Prostate gland (tissue), 2 donors: ENCODE measurements at regions not wholly inside any gene's neighbourhood (a gene's known extent, or its start where the extent isn't known, plus 50 kb on each side); places are given as distances from the start of the nearest gene placed in this dataset.

ENCODE experiments used
- DNase-seq: peaks from one replicate; pipeline ENCODE4 v3.0.0-alpha.2; 2019; ENCODE audit warnings: low spot score
- H3K27ac ChIP-seq, 2 donors: fragments of 200-600 bp; sonication (generic); 2 replicates each; pipeline ENCODE4 v1.5.1; 2017 to 2019
- H3K27me3 ChIP-seq: fragments of 200-600 bp; sonication (generic); replicated peaks from 2 replicates; pipeline ENCODE4 v1.5.1; 2019; ENCODE audit not compliant: insufficient read depth
- H3K36me3 ChIP-seq, 2 donors: fragments of 200-600 bp; sonication (generic); 1 replicate in 1 of 2; 2 replicates in 1 of 2; pipeline versions ENCODE4 v1.5.1 to v1.8.1; 2017 to 2019
- H3K4me1 ChIP-seq: fragments of 200-600 bp; sonication (generic); replicated peaks from 2 replicates; pipeline ENCODE4 v1.5.1; 2019
- H3K4me3 ChIP-seq, 2 donors: fragments of 200-600 bp; sonication (generic); 2 replicates each; pipeline ENCODE4 v1.5.1; 2017 to 2019
- H3K9me3 ChIP-seq: fragments of 200-600 bp; sonication (generic); 2 replicates; pipeline ENCODE4 v1.5.1; 2017
- CTCF ChIP-seq, 4 experiments: fragments of 200-600 bp in 2 of 4; fragments of 450-650 bp in 2 of 4; sonication (generic) in 2 of 4; IDR thresholded peaks; 1 replicate in 3 of 4; 2 replicates in 1 of 4; pipeline ENCODE4 v1.5.1; 2016 to 2019; ENCODE audit warnings: antibody characterized with exemption in 4 of 4, mild to moderate bottlenecking in 2 of 4, moderate library complexity in 2 of 4
- POLR2A ChIP-seq: fragments of 450-650 bp; IDR thresholded peaks from one replicate; pipeline ENCODE4 v1.6.1; 2016; ENCODE audit warnings: antibody characterized with exemption, mild to moderate bottlenecking
- POLR2AphosphoS5 ChIP-seq: sonication (generic); formaldehyde crosslinking; IDR thresholded peaks from one replicate; pipeline ENCODE4 v1.6.1; 2017; ENCODE audit warnings: antibody characterized with exemption
- WGBS: methylation state at CpG from one replicate; pipeline ENCODE4 v1.1.5; 2018; 5-methylcytosine and 5-hydroxymethylcytosine counted together
- intact Hi-C: fragments of 100-400 bp; cut with DNase I; formaldehyde crosslinking; loops from one replicate; pipeline ENCODE4 v1.14.2; 2022

- DNase-seq: no peak
- no peaks in the 10 kb centered on the region for H3K9me3 ChIP-seq
- TF ChIP-seq POLR2AphosphoS5 (no peak), POLR2A (no peak), CTCF (IDR thresholded peaks at IDR 0.05) (no peak)
- 71% methylated on average over 5 of the region's 5 CpGs for WGBS
- H3K36me3 ChIP-seq: no peaks in the 10 kb centered on the region
- no peaks in the 10 kb centered on the region for H3K27me3 ChIP-seq
- H3K27ac ChIP-seq: no peak overlapping the region
- H3K4me1 ChIP-seq: no peaks in the 10 kb centered on the region
- intact Hi-C loops: no loop called here
- H3K4me3 ChIP-seq: no peak overlapping the region
Measured at GRCh38 chr4:60155088-60155487, 1045.0 kb upstream of the ADGRL3 start.

- Histone ChIP-seq H3K4me3 (no peak overlapping the region), H3K27ac (no peak overlapping the region), H3K4me1 (no peaks in the 10 kb centered on the region), H3K27me3 (no peaks in the 10 kb centered on the region), H3K36me3 (no peaks in the 10 kb centered on the region), H3K9me3 (no peaks in the 10 kb centered on the region)
- intact Hi-C loops: no loop called here
- DNase-seq: no peak
- TF ChIP-seq POLR2A (no peak), POLR2AphosphoS5 (no peak), CTCF (IDR thresholded peaks at IDR 0.05) (no peak)
Measured at GRCh38 chr4:60173103-60173502, 1027.0 kb upstream of the ADGRL3 start.

GRCh38 chr4:60173718-60174117 is 1026.4 kb upstream of the ADGRL3 start:
- H3K36me3 ChIP-seq: no peaks in the 10 kb centered on the region
- H3K27ac ChIP-seq: no peak overlapping the region
- TF ChIP-seq POLR2AphosphoS5: no peak
- TF ChIP-seq POLR2A: no peak
- TF ChIP-seq CTCF (IDR thresholded peaks at IDR 0.05): no peak
- 93% methylated on average over 5 of the region's 5 CpGs for WGBS
- no peak for DNase-seq
- H3K9me3 ChIP-seq: no peaks in the 10 kb centered on the region
- no peaks in the 10 kb centered on the region for H3K27me3 ChIP-seq
- intact Hi-C loops: no loop called here
- H3K4me1 ChIP-seq: no peaks in the 10 kb centered on the region
- H3K4me3 ChIP-seq: no peak overlapping the region

- intact Hi-C loops: no loop called here
- H3K27ac ChIP-seq: no peak overlapping the region
- no peaks in the 10 kb centered on the region for H3K4me1 ChIP-seq
- no peaks in the 10 kb centered on the region for H3K27me3 ChIP-seq
- no peaks in the 10 kb centered on the region for H3K36me3 ChIP-seq
- WGBS: 50% methylated on average over 1 of the region's 1 CpG
- no peak for TF ChIP-seq CTCF (IDR thresholded peaks at IDR 0.05)
- TF ChIP-seq POLR2AphosphoS5: no peak
- TF ChIP-seq POLR2A: no peak
- no peaks in the 10 kb centered on the region for H3K9me3 ChIP-seq
- no peak for DNase-seq
- H3K4me3 ChIP-seq: no peak overlapping the region
Measured at GRCh38 chr4:60175241-60175640, 1024.9 kb upstream of the ADGRL3 start.

GRCh38 chr4:60187428-60187827 is 1012.7 kb upstream of the ADGRL3 start:
- Histone ChIP-seq H3K36me3 (no peaks in the 10 kb centered on the region), H3K9me3 (no peaks in the 10 kb centered on the region), H3K27me3 (no peaks in the 10 kb centered on the region), H3K4me3 (no peak overlapping the region), H3K4me1 (no peaks in the 10 kb centered on the region), H3K27ac (no peak overlapping the region)
- intact Hi-C loops: no loop called here
- 99% methylated on average over 3 of the region's 3 CpGs for WGBS
- TF ChIP-seq POLR2A (no peak), POLR2AphosphoS5 (no peak), CTCF (IDR thresholded peaks at IDR 0.05) (no peak)
- no peak for DNase-seq
